ENCODE measurements at regions not wholly inside any gene's neighbourhood (a gene's known extent, or its start where the extent isn't known, plus 50 kb on each side); places are given as distances from the start of the nearest gene placed in this dataset.
"Not testable (repeated sequence)": the region's sequence is repeated elsewhere in the genome, so short reads cannot be mapped to it uniquely, and the experiment has no call there.

DNA sequence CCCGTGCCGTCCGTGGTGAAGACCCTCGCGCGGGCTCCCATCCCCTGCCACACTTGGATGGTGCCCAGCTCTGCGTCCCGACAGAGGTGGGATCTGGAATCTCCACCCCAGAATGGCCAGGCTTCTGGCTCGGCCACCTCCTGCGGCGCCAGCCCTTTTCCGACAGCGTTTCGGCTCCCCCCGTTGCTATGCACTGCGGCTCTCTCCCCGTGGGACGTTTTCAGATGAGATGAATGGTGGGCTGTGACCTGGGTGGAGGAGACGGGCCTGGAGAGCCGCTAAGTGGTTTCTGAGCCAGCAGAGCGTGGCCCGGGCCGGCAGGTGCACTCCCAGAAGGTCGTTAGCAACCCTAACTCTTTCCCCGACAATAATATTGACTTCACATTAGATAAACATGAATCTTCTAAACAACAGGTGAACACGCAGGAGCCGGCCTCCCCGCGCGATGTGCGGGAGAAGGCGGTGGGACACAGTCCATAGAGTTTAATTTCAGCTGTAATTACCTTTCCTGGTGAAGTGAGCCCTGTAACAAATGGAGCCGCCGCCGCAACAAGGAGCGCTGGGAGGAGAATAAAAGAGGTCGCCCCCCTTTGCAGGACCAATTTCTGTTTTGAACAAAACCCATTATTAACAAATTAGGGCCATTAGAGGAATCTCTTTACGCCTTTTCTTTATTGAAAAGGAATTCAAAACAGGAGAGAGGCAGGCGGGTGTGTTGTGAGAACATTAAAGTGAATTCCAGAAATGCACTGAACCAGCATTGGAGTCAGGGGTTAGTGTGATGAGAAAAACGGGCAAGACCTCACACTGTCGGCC, 294.3 kb upstream of the PFKP start:
- no peak overlapping the region for H3K27ac ChIP-seq
- ATAC-seq (no peak), DNase-seq (peak in 1 of 4 donors; percentile 67)
- no peaks in the 10 kb centered on the region for H3K4me1 ChIP-seq
- H3K27me3 ChIP-seq, result peaks cover 0 to 7% of the 10 kb centered on the region in 2 donors
- no peaks in the 10 kb centered on the region for H3K36me3 ChIP-seq
- intact Hi-C loops (cut with DNase I), result no loop called here
- H3K9me3 ChIP-seq, result no peaks in the 10 kb centered on the region
- TF ChIP-seq, protein P1, sequence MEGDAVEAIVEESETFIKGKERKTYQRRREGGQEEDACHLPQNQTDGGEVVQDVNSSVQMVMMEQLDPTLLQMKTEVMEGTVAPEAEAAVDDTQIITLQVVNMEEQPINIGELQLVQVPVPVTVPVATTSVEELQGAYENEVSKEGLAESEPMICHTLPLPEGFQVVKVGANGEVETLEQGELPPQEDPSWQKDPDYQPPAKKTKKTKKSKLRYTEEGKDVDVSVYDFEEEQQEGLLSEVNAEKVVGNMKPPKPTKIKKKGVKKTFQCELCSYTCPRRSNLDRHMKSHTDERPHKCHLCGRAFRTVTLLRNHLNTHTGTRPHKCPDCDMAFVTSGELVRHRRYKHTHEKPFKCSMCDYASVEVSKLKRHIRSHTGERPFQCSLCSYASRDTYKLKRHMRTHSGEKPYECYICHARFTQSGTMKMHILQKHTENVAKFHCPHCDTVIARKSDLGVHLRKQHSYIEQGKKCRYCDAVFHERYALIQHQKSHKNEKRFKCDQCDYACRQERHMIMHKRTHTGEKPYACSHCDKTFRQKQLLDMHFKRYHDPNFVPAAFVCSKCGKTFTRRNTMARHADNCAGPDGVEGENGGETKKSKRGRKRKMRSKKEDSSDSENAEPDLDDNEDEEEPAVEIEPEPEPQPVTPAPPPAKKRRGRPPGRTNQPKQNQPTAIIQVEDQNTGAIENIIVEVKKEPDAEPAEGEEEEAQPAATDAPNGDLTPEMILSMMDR (IDR thresholded peaks at IDR 0.05), result no peak
- no peak overlapping the region for H3K4me3 ChIP-seq

- intact Hi-C loops (cut with DNase I), result no loop called here
- peaks cover 0 to 7% of the 10 kb centered on the region in 2 donors for H3K27me3 ChIP-seq
- H3K4me1 ChIP-seq, result no peaks in the 10 kb centered on the region
- TF ChIP-seq, protein P1 (IDR thresholded peaks at IDR 0.05), result no peak
- H3K9me3 ChIP-seq, result no peaks in the 10 kb centered on the region
- no peaks in the 10 kb centered on the region for H3K36me3 ChIP-seq
- H3K4me3 ChIP-seq, result no peak overlapping the region
- H3K27ac ChIP-seq, result no peak overlapping the region
- DNase-seq (no peak), ATAC-seq (no peak)
These were observed 295.2 kb upstream of the PFKP start for GRCh38 chr10:2772135-2772534.

DNA sequence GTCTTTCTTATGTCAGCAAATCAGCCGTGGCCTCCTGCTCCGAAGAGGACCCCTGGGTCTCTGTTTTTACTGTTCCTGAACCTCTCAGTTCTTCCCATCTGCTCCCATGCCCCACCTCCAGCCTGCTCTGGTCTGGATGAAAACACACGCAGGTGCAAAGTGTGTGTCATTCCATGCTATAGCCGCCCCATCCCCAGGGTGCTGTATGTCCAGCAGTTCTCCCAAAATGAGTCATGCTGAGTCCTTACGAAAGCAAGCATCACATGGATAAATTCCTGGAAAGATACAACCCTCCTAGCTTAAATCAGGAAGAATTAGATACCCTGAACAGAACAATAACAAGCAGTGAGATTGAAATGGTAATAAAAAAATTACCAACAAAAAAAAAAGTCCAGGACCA, 300.1 kb upstream of the PFKP start:
- ATAC-seq; H3K36me3 ChIP-seq; intact Hi-C loops (cut with DNase I); H3K27ac ChIP-seq; H3K9me3 ChIP-seq; H3K4me3 ChIP-seq; DNase-seq; H3K4me1 ChIP-seq; H3K27me3 ChIP-seq: not testable (repeated sequence)

- DNase-seq (no peak), ATAC-seq (no peak)
- H3K27ac ChIP-seq, result no peak overlapping the region
- H3K27me3 ChIP-seq, result peaks cover 0 to 13% of the 10 kb centered on the region in 2 donors
- H3K4me1 ChIP-seq, result no peaks in the 10 kb centered on the region
- H3K4me3 ChIP-seq, result no peak overlapping the region
- intact Hi-C loops (cut with DNase I), result no loop called here
- peaks cover 0 to 2% of the 10 kb centered on the region in 2 donors for H3K9me3 ChIP-seq
- TF ChIP-seq, protein P1 (IDR thresholded peaks at IDR 0.05), result no peak
- H3K36me3 ChIP-seq, result no peaks in the 10 kb centered on the region
These were observed 305.4 kb upstream of the PFKP start for GRCh38 chr10:2761971-2762370.

- intact Hi-C loops (cut with DNase I), result no loop called here
- peaks cover 0 to 2% of the 10 kb centered on the region in 2 donors for H3K9me3 ChIP-seq
- no peak for ATAC-seq
These were observed 306.0 kb upstream of the PFKP start for GRCh38 chr10:2761311-2761710.

More at GRCh38 chr10:2761311-2761710, 306.0 kb upstream of the PFKP start:
- no peak for DNase-seq
- Histone ChIP-seq H3K4me1 (no peaks in the 10 kb centered on the region), H3K36me3 (no peaks in the 10 kb centered on the region), H3K27ac (no peak overlapping the region), H3K27me3 (peaks cover 0 to 13% of the 10 kb centered on the region in 2 donors), H3K4me3 (no peak overlapping the region)
- TF ChIP-seq, protein P1 (IDR thresholded peaks at IDR 0.05), result no peak
